Breast epithelium (tissue), 3 donors: ENCODE measurements at regions not wholly inside any gene's neighbourhood (a gene's known extent, or its start where the extent isn't known, plus 50 kb on each side); places are given as distances from the start of the nearest gene placed in this dataset.

Experiments used
- CTCF ChIP-seq, 3 donors: fragments of 450-650 bp; IDR thresholded peaks; one replicate each; pipeline ENCODE4 v1.5.1; 2016 to 2017; ENCODE audit warnings: antibody characterized with exemption in 3 of 3, mild to moderate bottlenecking in 3 of 3, moderate library complexity in 3 of 3
- POLR2A ChIP-seq: fragments of 450-650 bp; IDR thresholded peaks from one replicate; pipeline ENCODE4 v1.6.1; 2016; ENCODE audit warnings: antibody characterized with exemption, mild to moderate bottlenecking, moderate library complexity
- POLR2AphosphoS5 ChIP-seq, 3 donors: sonication (generic); formaldehyde crosslinking; IDR thresholded peaks; one replicate each; pipeline ENCODE4 v1.6.1; 2017; ENCODE audit warnings: antibody characterized with exemption in 3 of 3

GRCh38 chr4:156635051-156635450 is 336.5 kb downstream of the PDGFC start:
- TF ChIP-seq CTCF (IDR thresholded peaks at IDR 0.05) (no peak), POLR2AphosphoS5 (IDR thresholded peaks at IDR 0.05) (no peak), POLR2A (no peak)
